IMR-90 (cell line): ENCODE measurements at regions not wholly inside any gene's neighbourhood (a gene's known extent, or its start where the extent isn't known, plus 50 kb on each side); places are given as distances from the start of the nearest gene placed in this dataset.

Source experiments
- ATAC-seq: fragments of 200-7000 bp; cut with Tn5 transposase; 2 replicates; pipeline ENCODE4 v1.9.1; 2020; ENCODE audit warnings: low read depth, mild to moderate bottlenecking, moderate library complexity
- BruUV-seq: library from RNA; stranded (reverse); fragments of 400-500 nt; replicated peaks from 2 replicates; lab custom pipeline; 2021; lab: Mats Ljungman, UMichigan
- CTCF ChIA-PET: fragments of 300-600 bp; formaldehyde crosslinking; extraction: SDS; loops from one replicate; lab custom pipeline; 2021; ENCODE audit warnings: antibody characterized with exemption; lab: Yijun Ruan, JAX
- POLR2A ChIA-PET: fragments of 300-600 bp; sonication (Branson Sonifier 250); formaldehyde crosslinking; loops from one replicate; lab custom pipeline; 2022; ENCODE audit warnings: antibody characterized with exemption; ENCODE audit not compliant: unreplicated experiment; lab: Charles Lee
- DNase-seq: peaks from one replicate; pipeline ENCODE4 v3.0.0; 2013
- H2AFZ ChIP-seq: replicated peaks from 2 replicates; pipeline ENCODE3; 2013; ENCODE audit warnings: low read length, mild to moderate bottlenecking; ENCODE audit not compliant: poor library complexity
- H2AK5ac ChIP-seq: 2 replicates; pipeline ENCODE4 v1.6.1; 2013; ENCODE audit warnings: low read depth, low read length, inconsistent platforms
- H2AK9ac ChIP-seq: replicated peaks from 2 replicates; pipeline ENCODE3; 2013; ENCODE audit warnings: mild to moderate bottlenecking, low read depth, low read length, moderate library complexity; ENCODE audit not compliant: poor library complexity
- H2BK120ac ChIP-seq: 2 replicates; pipeline ENCODE4 v1.6.1; 2013; ENCODE audit warnings: low read depth, low read length, inconsistent platforms
- H2BK15ac ChIP-seq: 3 replicates; pipeline ENCODE4 v1.6.1; 2013; ENCODE audit warnings: low read depth, low read length, inconsistent platforms
- H2BK20ac ChIP-seq: 2 replicates; pipeline ENCODE4 v1.6.1; 2013; ENCODE audit warnings: low read depth, mild to moderate bottlenecking, inconsistent platforms, low read length, moderate library complexity
- H2BK5ac ChIP-seq: 2 replicates; pipeline ENCODE4 v1.6.1; 2013; ENCODE audit warnings: mild to moderate bottlenecking, low read depth, low read length, inconsistent platforms; ENCODE audit not compliant: poor library complexity, severe bottlenecking
- H3K14ac ChIP-seq: replicated peaks from 2 replicates; pipeline ENCODE4 v1.6.1; 2013; ENCODE audit warnings: low read depth, low read length, inconsistent platforms
- H3K18ac ChIP-seq: 2 replicates; pipeline ENCODE4 v1.6.1; 2013; ENCODE audit warnings: low read depth, low read length, control low read depth
- H3K23ac ChIP-seq: 2 replicates; pipeline ENCODE4 v1.6.1; 2013; ENCODE audit warnings: low read depth, low read length, inconsistent platforms
- H3K27ac ChIP-seq: 2 replicates; pipeline ENCODE4 v1.5.1; 2013; ENCODE audit warnings: mild to moderate bottlenecking, control low read depth, low read length; ENCODE audit not compliant: insufficient read depth
- H3K27me3 ChIP-seq: 2 replicates; pipeline ENCODE4 v1.6.1; 2013; ENCODE audit warnings: low read length; ENCODE audit not compliant: control insufficient read depth, insufficient read depth
- H3K36me3 ChIP-seq: 2 replicates; pipeline ENCODE4 v1.6.1; 2013; ENCODE audit warnings: low read length, mixed read lengths; ENCODE audit not compliant: control insufficient read depth, insufficient read depth
- H3K4ac ChIP-seq: 2 replicates; pipeline ENCODE4 v1.6.1; 2013; ENCODE audit warnings: low read depth, low read length, inconsistent platforms
- H3K4me1 ChIP-seq: 2 replicates; pipeline ENCODE4 v1.6.1; 2013; ENCODE audit warnings: low read length, mixed read lengths; ENCODE audit not compliant: control insufficient read depth, insufficient read depth
- H3K4me2 ChIP-seq: 2 replicates; pipeline ENCODE4 v1.6.1; 2013; ENCODE audit warnings: low read depth, mild to moderate bottlenecking, control low read depth, low read length, moderate library complexity
- H3K4me3 ChIP-seq: 2 replicates; pipeline ENCODE4 v1.5.1; 2013; ENCODE audit warnings: low read depth, mild to moderate bottlenecking, control low read depth, low read length, moderate library complexity; ENCODE audit not compliant: insufficient read depth
- H3K56ac ChIP-seq: 2 replicates; pipeline ENCODE4 v1.6.1; 2013; ENCODE audit warnings: low read length, inconsistent platforms; ENCODE audit not compliant: insufficient read depth; ENCODE audit errors: extremely low read depth
- H3K79me1 ChIP-seq, 2 experiments: 2 replicates each; pipeline ENCODE4 v1.6.1; 2013; ENCODE audit warnings: low read length in 2 of 2, inconsistent platforms in 1 of 2, low read depth in 1 of 2
- H3K9ac ChIP-seq: 2 replicates; pipeline ENCODE4 v1.6.1; 2013; ENCODE audit warnings: low read depth, low read length, control low read depth
- H3K9me1 ChIP-seq: 2 replicates; pipeline ENCODE4 v1.6.1; 2013; ENCODE audit warnings: low read length, inconsistent platforms; ENCODE audit not compliant: insufficient read depth
- H3K9me3 ChIP-seq: 2 replicates; pipeline ENCODE4 v1.6.1; 2013; ENCODE audit warnings: low read length; ENCODE audit not compliant: control insufficient read depth, insufficient read depth
- H4K20me1 ChIP-seq: 2 replicates; pipeline ENCODE4 v1.6.1; 2013; ENCODE audit warnings: low read length, inconsistent platforms; ENCODE audit not compliant: insufficient read depth
- H4K5ac ChIP-seq: 2 replicates; pipeline ENCODE4 v1.6.1; 2013; ENCODE audit warnings: mild to moderate bottlenecking, low read depth, low read length, control low read depth
- H4K8ac ChIP-seq, 2 experiments: 2 replicates each; pipeline ENCODE4 v1.6.1; 2013; ENCODE audit warnings: low read depth in 2 of 2, low read length in 2 of 2, control low read depth in 1 of 2, inconsistent platforms in 1 of 2
- H4K91ac ChIP-seq: 2 replicates; pipeline ENCODE4 v1.6.1; 2013; ENCODE audit warnings: low read depth, low read length, inconsistent platforms; ENCODE audit not compliant: insufficient read depth
- CHD1 ChIP-seq: IDR thresholded peaks from 2 replicates; pipeline ENCODE4 v1.6.1; 2012; ENCODE audit warnings: low read depth, low read length, improper control_type of control experiment
- MAZ ChIP-seq: IDR thresholded peaks from 2 replicates; pipeline ENCODE4 v1.6.1; 2012; ENCODE audit warnings: low read depth, mild to moderate bottlenecking, low read length, improper control_type of control experiment, moderate library complexity, borderline replicate concordance
- USF2 ChIP-seq: fragments of 150-350 bp; IDR thresholded peaks from 2 replicates; pipeline ENCODE4 v1.6.1; 2017; ENCODE audit warnings: mild to moderate bottlenecking, antibody characterized with exemption, low read length, low read depth
- WGBS, 2 experiments: methylation state at CpG; one replicate each; pipeline versions ENCODE4 v1.1.5 to v1.1.7; 2013; ENCODE audit warnings: missing lambda C conversion rate in 2 of 2; ENCODE audit not compliant: insufficient read length in 1 of 2; ENCODE audit errors: extremely low coverage in 2 of 2; 5-methylcytosine and 5-hydroxymethylcytosine counted together
- dilution Hi-C: fragments of 300-500 bp; cut with HindIII; formaldehyde crosslinking; loops from one replicate; pipeline ENCODE4 v1.14.3; 2018; ENCODE audit warnings: low sequenced_read_pairs; ENCODE audit not compliant: unreplicated experiment
- in situ Hi-C: fragments of 300-500 bp; cut with MboI; formaldehyde crosslinking; loops from 3 replicates; pipeline ENCODE4 v1.14.3; 2019; ENCODE audit warnings: low sequenced_read_pairs, inconsistent platforms, mixed read lengths
- intact Hi-C: fragments of 100-400 bp; cut with micrococcal nuclease; formaldehyde crosslinking; loops from 2 replicates; pipeline ENCODE4 v1.10.0; 2022

DNA sequence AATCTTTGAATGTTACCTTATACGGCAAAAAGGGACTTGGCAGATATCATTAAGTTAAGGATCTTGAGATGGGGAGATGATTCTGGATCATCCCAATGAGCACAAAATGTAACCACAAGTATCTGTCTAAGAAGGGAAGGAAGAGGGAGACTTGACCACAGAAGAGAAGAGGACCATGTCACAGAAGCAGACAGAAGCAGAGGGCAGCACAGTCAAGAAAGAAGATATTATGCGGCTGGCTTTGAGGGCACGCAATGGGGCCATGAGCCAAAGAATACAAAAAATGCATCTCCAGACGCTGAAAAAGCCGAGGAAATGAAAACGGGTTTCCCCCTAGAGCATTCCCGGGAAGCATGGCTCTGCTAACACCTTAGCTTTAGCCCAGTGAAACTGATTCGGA lies 225.3 kb downstream of the NR2F1-AS1 start:
- CTCF ChIA-PET: interaction anchor here (0.6 kb wide), 1 partner anchor 49 kb away, joined by 3 read pairs; no protein-coding TSS in a partner anchor
- no peak overlapping the region for H2BK5ac ChIP-seq
- dilution Hi-C loops: no loop called here
- intact Hi-C loops: loop anchor here (10.0 kb wide), 1 partner anchor 281 kb away; no protein-coding TSS in a partner anchor
- no peak overlapping the region for H4K91ac ChIP-seq
- POLR2A ChIA-PET: no interaction called here
- no peak overlapping the region for H3K27ac ChIP-seq
- no peak overlapping the region for H2AFZ ChIP-seq
- no peak overlapping the region for H3K4me3 ChIP-seq
- no peak overlapping the region for H4K8ac ChIP-seq
- H3K56ac ChIP-seq: no peak overlapping the region
- BruUV-seq: no TSS peak
- no peaks in the 10 kb centered on the region for H3K27me3 ChIP-seq
- WGBS, 2 experiments: 100% methylated on average over 3 of the region's 8 CpGs; no CpG with 5 or more reads in 1 of the 2 experiments
- 0 out of 2 replicates have a peak overlapping the region, but pooled peaks have one; percentile 10 for H2BK120ac ChIP-seq
- H3K79me1 ChIP-seq: no peaks in the 10 kb centered on the region
- no peak overlapping the region for H3K4ac ChIP-seq
- peaks cover 3% of the 10 kb centered on the region for H3K4me1 ChIP-seq
- H3K9me1 ChIP-seq: 0 out of 2 replicates have a peak, but pooled peaks cover 6% of the 10 kb centered on the region
- no peak overlapping the region for H3K4me2 ChIP-seq
- H3K18ac ChIP-seq: no peak overlapping the region
- H3K9me3 ChIP-seq: no peaks in the 10 kb centered on the region
- H3K36me3 ChIP-seq: no peaks in the 10 kb centered on the region
- no peak overlapping the region for H4K5ac ChIP-seq
- H4K20me1 ChIP-seq: no peaks in the 10 kb centered on the region
- in situ Hi-C loops: no loop called here
- peak overlapping the region; percentile 49; the same call in 1 of the 2 replicates for H2AK5ac ChIP-seq
- no peak for DNase-seq
- H3K9ac ChIP-seq: no peak overlapping the region
- H3K23ac ChIP-seq: no peak overlapping the region
- TF ChIP-seq USF2 (no peak), CHD1 (no peak), MAZ (no peak)
- no peak overlapping the region for H2BK20ac ChIP-seq
- ATAC-seq: no peak
- no peak overlapping the region for H2AK9ac ChIP-seq
- H3K14ac ChIP-seq: no peak overlapping the region
- no peak overlapping the region for H2BK15ac ChIP-seq
